T-cell (primary cell): ENCODE measurements at regions not wholly inside any gene's neighbourhood (a gene's known extent, or its start where the extent isn't known, plus 50 kb on each side); places are given as distances from the start of the nearest gene placed in this dataset.

Source experiments
- ATAC-seq, 4 experiments: fragments of 200-7000 bp in 3 of 4; fragments of 150-1000 bp in 1 of 4; cut with Tn5 transposase; replicated peaks in 1 of 4; 1 replicate in 3 of 4; 2 replicates in 1 of 4; pipeline ENCODE4 v1.10.0; 2021; ENCODE audit warnings: moderate library complexity in 3 of 4, mild to moderate bottlenecking in 2 of 4, moderate number of reproducible peaks in 1 of 4
- CTCF ChIA-PET, 2 donors: fragments of 300-600 bp; sonication (Branson Sonifier 250); formaldehyde crosslinking; loops; one replicate each; lab custom pipeline; 2022; ENCODE audit warnings: antibody characterized with exemption in 2 of 2; lab: Charles Lee
- POLR2A ChIA-PET, 2 donors: fragments of 300-600 bp; sonication (Branson Sonifier 250); formaldehyde crosslinking; loops; one replicate each; lab custom pipeline; 2022; ENCODE audit warnings: antibody characterized with exemption in 2 of 2; lab: Charles Lee
- DNase-seq, 35 experiments: peaks; one replicate each; pipeline versions ENCODE4 v3.0.0 to v3.0.0-alpha.2; 2013 to 2023
- H3K27ac ChIP-seq: one replicate; pipeline ENCODE4 v1.5.1; 2013; ENCODE audit warnings: low read length
- H3K27me3 ChIP-seq, 2 experiments: replicated peaks in 1 of 2; 1 replicate in 1 of 2; 2 replicates in 1 of 2; pipeline versions ENCODE4 v1.6.1 to v1.7.0; 2013; ENCODE audit warnings: low read length in 1 of 2, mixed read lengths in 1 of 2; ENCODE audit not compliant: control insufficient read depth in 2 of 2, insufficient read depth in 2 of 2; ENCODE audit errors: extremely low read depth in 1 of 2
- H3K36me3 ChIP-seq, 2 donors: 1 replicate in 1 of 2; 2 replicates in 1 of 2; pipeline versions ENCODE4 v1.6.1 to v1.7.0; 2013; ENCODE audit warnings: low read length in 1 of 2; ENCODE audit not compliant: control insufficient read depth in 2 of 2, insufficient read depth in 1 of 2; ENCODE audit errors: extremely low read depth in 1 of 2
- H3K4me1 ChIP-seq, 2 experiments: 1 replicate in 1 of 2; 2 replicates in 1 of 2; pipeline versions ENCODE4 v1.6.1 to v1.7.0; 2013; ENCODE audit warnings: low read length in 2 of 2, mixed read lengths in 1 of 2; ENCODE audit not compliant: insufficient read depth in 2 of 2, control insufficient read depth in 1 of 2; ENCODE audit errors: extremely low read depth in 1 of 2
- H3K4me3 ChIP-seq, 2 donors: 1 replicate in 1 of 2; 2 replicates in 1 of 2; pipeline versions ENCODE4 v1.5.1 to v1.7.0; 2013; ENCODE audit warnings: mild to moderate bottlenecking in 2 of 2, low read length in 1 of 2, moderate library complexity in 1 of 2; ENCODE audit not compliant: control insufficient read depth in 1 of 2; ENCODE audit errors: extremely low read depth in 1 of 2
- H3K9me3 ChIP-seq: 2 replicates; pipeline ENCODE4 v1.7.0; 2013
- H3K27ac Mint-ChIP-seq, 2 donors: one replicate each; pipeline ENCODE4 v1.8.0; 2020 to 2021; ENCODE audit warnings: mild to moderate bottlenecking in 2 of 2, mixed read lengths in 2 of 2
- H3K27me3 Mint-ChIP-seq, 2 donors: one replicate each; pipeline ENCODE4 v1.8.0; 2021 to 2022; ENCODE audit warnings: mixed read lengths in 2 of 2
- H3K36me3 Mint-ChIP-seq: one replicate; pipeline ENCODE4 v1.8.0; 2021; ENCODE audit warnings: mixed read lengths
- H3K4me1 Mint-ChIP-seq, 3 donors: one replicate each; pipeline ENCODE4 v1.8.0; 2020 to 2022; ENCODE audit warnings: mixed read lengths in 3 of 3, mild to moderate bottlenecking in 1 of 3
- H3K4me3 Mint-ChIP-seq, 3 donors: one replicate each; pipeline ENCODE4 v1.8.0; 2020 to 2022; ENCODE audit warnings: mild to moderate bottlenecking in 3 of 3, mixed read lengths in 3 of 3, moderate library complexity in 3 of 3
- H3K9me3 Mint-ChIP-seq, 3 donors: one replicate each; pipeline ENCODE4 v1.8.0; 2020 to 2022; ENCODE audit warnings: mixed read lengths in 3 of 3
- WGBS: methylation state at CpG from one replicate; pipeline ENCODE4 v1.1.5; 2013; ENCODE audit warnings: missing lambda C conversion rate; ENCODE audit not compliant: insufficient coverage; 5-methylcytosine and 5-hydroxymethylcytosine counted together

GRCh38 chr5:2378976-2379375 is 372.5 kb downstream of the IRX2 start:
- Mint-ChIP-seq H3K9me3 (peaks cover 0 to 5% (median 0%) of the 10 kb centered on the region in 3 donors), H3K27ac (no peak overlapping the region), H3K4me1 (no peaks in the 10 kb centered on the region), H3K36me3 (no peaks in the 10 kb centered on the region), H3K4me3 (no peak overlapping the region), H3K27me3 (no peaks in the 10 kb centered on the region)
- ATAC-seq = no peak
- CTCF ChIA-PET = no interaction called here
- Histone ChIP-seq H3K27ac (no peak overlapping the region), H3K9me3 (no peaks in the 10 kb centered on the region), H3K36me3 (no peaks in the 10 kb centered on the region), H3K27me3 (peaks cover 0 to 11% of the 10 kb centered on the region in 2 experiments), H3K4me3 (no peak overlapping the region), H3K4me1 (no peaks in the 10 kb centered on the region)
- WGBS = no CpG with 5 or more reads among the region's 1 CpG
- DNase-seq = no peak
- POLR2A ChIA-PET = no interaction called here

- no peaks in the 10 kb centered on the region for H3K4me1 Mint-ChIP-seq
- ATAC-seq (no peak), DNase-seq (no peak)
- peaks cover 0 to 9% (median 4%) of the 10 kb centered on the region in 3 donors for H3K9me3 Mint-ChIP-seq
- H3K27me3 Mint-ChIP-seq = no peaks in the 10 kb centered on the region
- H3K27ac ChIP-seq = no peak overlapping the region
- H3K36me3 Mint-ChIP-seq = no peaks in the 10 kb centered on the region
- H3K27ac Mint-ChIP-seq = no peak overlapping the region
- no peak overlapping the region for H3K4me3 ChIP-seq
- H3K4me1 ChIP-seq = no peaks in the 10 kb centered on the region
- no peaks in the 10 kb centered on the region for H3K36me3 ChIP-seq
- CTCF ChIA-PET = no interaction called here
- POLR2A ChIA-PET = no interaction called here
- peaks cover 0 to 4% of the 10 kb centered on the region in 2 experiments for H3K27me3 ChIP-seq
- H3K4me3 Mint-ChIP-seq = no peak overlapping the region
- WGBS = 49% methylated on average over 3 of the region's 7 CpGs
- no peaks in the 10 kb centered on the region for H3K9me3 ChIP-seq
Observed at GRCh38 chr5:2378108-2378507, 373.4 kb downstream of the IRX2 start.

- ChIA-PET POLR2A (no interaction called here), CTCF (no interaction called here)
- Histone ChIP-seq H3K27ac (no peak overlapping the region), H3K27me3 (peaks cover 0 to 4% of the 10 kb centered on the region in 2 experiments), H3K4me3 (no peak overlapping the region), H3K36me3 (no peaks in the 10 kb centered on the region), H3K4me1 (no peaks in the 10 kb centered on the region), H3K9me3 (no peaks in the 10 kb centered on the region)
- Mint-ChIP-seq H3K4me1 (no peaks in the 10 kb centered on the region), H3K4me3 (no peak overlapping the region), H3K27ac (no peak overlapping the region), H3K27me3 (no peaks in the 10 kb centered on the region), H3K9me3 (peaks cover 0 to 9% (median 8%) of the 10 kb centered on the region in 3 donors), H3K36me3 (no peaks in the 10 kb centered on the region)
- DNase-seq (no peak), ATAC-seq (no peak)
- 92% methylated on average over 4 of the region's 6 CpGs for WGBS
Observed at GRCh38 chr5:2376486-2376885, 375.0 kb downstream of the IRX2 start.

GRCh38 chr5:2375757-2376250 is 375.7 kb downstream of the IRX2 start:
- Mint-ChIP-seq H3K36me3 (no peaks in the 10 kb centered on the region), H3K4me3 (no peak overlapping the region), H3K4me1 (no peaks in the 10 kb centered on the region), H3K9me3 (peaks cover 0 to 9% (median 8%) of the 10 kb centered on the region in 3 donors), H3K27me3 (no peaks in the 10 kb centered on the region), H3K27ac (no peak overlapping the region)
- Histone ChIP-seq H3K27ac (no peak overlapping the region), H3K27me3 (peaks cover 0 to 4% of the 10 kb centered on the region in 2 experiments), H3K36me3 (no peaks in the 10 kb centered on the region), H3K9me3 (no peaks in the 10 kb centered on the region), H3K4me3 (no peak overlapping the region), H3K4me1 (no peaks in the 10 kb centered on the region)
- CTCF ChIA-PET = no interaction called here
- DNase-seq (no peak), ATAC-seq (no peak)
- 90% methylated on average over 5 of the region's 11 CpGs for WGBS
- POLR2A ChIA-PET = no interaction called here

GRCh38 chr5:2375291-2375690 is 376.2 kb downstream of the IRX2 start:
- no peaks in the 10 kb centered on the region for H3K27me3 Mint-ChIP-seq
- Histone ChIP-seq H3K4me1 (no peaks in the 10 kb centered on the region), H3K9me3 (no peaks in the 10 kb centered on the region), H3K27ac (no peak overlapping the region), H3K4me3 (no peak overlapping the region), H3K36me3 (no peaks in the 10 kb centered on the region), H3K27me3 (peaks cover 0 to 4% of the 10 kb centered on the region in 2 experiments)
- ChIA-PET CTCF (no interaction called here), POLR2A (no interaction called here)
- no peaks in the 10 kb centered on the region for H3K4me1 Mint-ChIP-seq
- H3K36me3 Mint-ChIP-seq = no peaks in the 10 kb centered on the region
- no peak for DNase-seq
- 97% methylated on average over 6 of the region's 13 CpGs for WGBS
- H3K9me3 Mint-ChIP-seq = peaks cover 0 to 8% (median 6%) of the 10 kb centered on the region in 3 donors
- no peak for ATAC-seq
- H3K27ac Mint-ChIP-seq = no peak overlapping the region
- no peak overlapping the region for H3K4me3 Mint-ChIP-seq

- no peaks in the 10 kb centered on the region for H3K4me1 Mint-ChIP-seq
- H3K27me3 Mint-ChIP-seq = no peaks in the 10 kb centered on the region
- ChIA-PET POLR2A (no interaction called here), CTCF (no interaction called here)
- DNase-seq (no peak), ATAC-seq (no peak)
- H3K27ac ChIP-seq = no peak overlapping the region
- peaks cover 0 to 4% of the 10 kb centered on the region in 2 experiments for H3K27me3 ChIP-seq
- no peaks in the 10 kb centered on the region for H3K36me3 ChIP-seq
- no peak overlapping the region for H3K4me3 ChIP-seq
- H3K4me3 Mint-ChIP-seq = no peak overlapping the region
- no peaks in the 10 kb centered on the region for H3K9me3 ChIP-seq
- peaks cover under 1 to 9% (median 6%) of the 10 kb centered on the region in 3 donors for H3K9me3 Mint-ChIP-seq
- H3K4me1 ChIP-seq = no peaks in the 10 kb centered on the region
- no peak overlapping the region for H3K27ac Mint-ChIP-seq
- 95% methylated on average over 8 of the region's 13 CpGs for WGBS
- no peaks in the 10 kb centered on the region for H3K36me3 Mint-ChIP-seq
Observed at GRCh38 chr5:2374703-2375102, 376.8 kb downstream of the IRX2 start.

- H3K4me3 Mint-ChIP-seq = no peak overlapping the region
- no peak overlapping the region for H3K27ac Mint-ChIP-seq
- ChIA-PET CTCF (no interaction called here), POLR2A (no interaction called here)
- DNase-seq (no peak), ATAC-seq (no peak)
- Histone ChIP-seq H3K9me3 (no peaks in the 10 kb centered on the region), H3K36me3 (no peaks in the 10 kb centered on the region), H3K4me1 (no peaks in the 10 kb centered on the region), H3K27me3 (no peaks in the 10 kb centered on the region), H3K4me3 (no peak overlapping the region), H3K27ac (no peak overlapping the region)
- H3K9me3 Mint-ChIP-seq = peaks cover 4 to 15% (median 12%) of the 10 kb centered on the region in 3 donors
- no peaks in the 10 kb centered on the region for H3K36me3 Mint-ChIP-seq
- H3K27me3 Mint-ChIP-seq = no peaks in the 10 kb centered on the region
- WGBS = 92% methylated on average over 2 of the region's 6 CpGs
- H3K4me1 Mint-ChIP-seq = no peaks in the 10 kb centered on the region
Observed at GRCh38 chr5:2373631-2374030, 377.8 kb downstream of the IRX2 start.
